ENCODE measurements at regions not wholly inside any gene's neighbourhood (a gene's known extent, or its start where the extent isn't known, plus 50 kb on each side); places are given as distances from the start of the nearest gene placed in this dataset.

DNA sequence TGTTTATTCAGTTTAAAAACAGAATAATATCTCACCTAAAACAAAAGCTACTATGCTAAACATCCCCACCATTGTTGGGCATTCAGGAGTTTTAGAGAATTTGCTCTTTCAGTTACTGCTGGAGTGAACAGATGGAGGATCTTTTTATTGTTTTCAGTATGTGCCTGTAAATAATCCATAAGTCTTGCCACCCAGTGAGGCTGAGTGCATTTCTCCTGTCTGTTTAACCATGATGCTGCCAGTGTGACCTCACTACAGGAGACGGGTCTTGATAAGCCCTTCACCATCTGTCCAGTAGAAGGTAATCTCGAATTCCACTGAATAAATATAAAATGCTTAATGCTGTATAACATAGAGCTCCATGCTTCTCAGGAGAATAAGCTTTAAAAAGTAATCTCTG, 430.9 kb downstream of the POM121L12 start:
- Mint-ChIP-seq H3K4me3 (no peak overlapping the region), H3K4me1 (no peaks in the 10 kb centered on the region), H3K27ac (no peak overlapping the region), H3K9me3 (no peaks in the 10 kb centered on the region), H3K36me3 (ENCODE audit: low read depth) (no peaks in the 10 kb centered on the region), H3K27me3 (ENCODE audit: insufficient read depth) (no peaks in the 10 kb centered on the region)
- Histone ChIP-seq H3K27ac (ENCODE audit: low read depth, low read length) (no peak overlapping the region), H3K4me1 (ENCODE audit: control insufficient read depth, insufficient read depth, low read length) (no peaks in the 10 kb centered on the region), H3K9me3 (ENCODE audit: control insufficient read depth, low read length) (no peaks in the 10 kb centered on the region), H3K36me3 (ENCODE audit: control insufficient read depth, insufficient read depth, low read length) (no peaks in the 10 kb centered on the region), H3K4me3 (ENCODE audit: low read length) (no peak overlapping the region), H3K9ac (ENCODE audit: extremely low read depth, low read length, poor library complexity, severe bottlenecking) (no peak overlapping the region), H3K27me3 (ENCODE audit: control insufficient read depth, insufficient read depth, low read length, poor library complexity, severe bottlenecking) (no peaks in the 10 kb centered on the region)
- DNase-seq, result no peak
- WGBS, 2 experiments (ENCODE audit: insufficient coverage in 1 of 2, insufficient read length in 1 of 2), result 98% methylated on average over 2 of the region's 2 CpGs; no CpG with 5 or more reads in 1 of the 2 experiments
- TF ChIP-seq CTCF (conservative IDR thresholded peaks at IDR 0.05), result no peak

DNA sequence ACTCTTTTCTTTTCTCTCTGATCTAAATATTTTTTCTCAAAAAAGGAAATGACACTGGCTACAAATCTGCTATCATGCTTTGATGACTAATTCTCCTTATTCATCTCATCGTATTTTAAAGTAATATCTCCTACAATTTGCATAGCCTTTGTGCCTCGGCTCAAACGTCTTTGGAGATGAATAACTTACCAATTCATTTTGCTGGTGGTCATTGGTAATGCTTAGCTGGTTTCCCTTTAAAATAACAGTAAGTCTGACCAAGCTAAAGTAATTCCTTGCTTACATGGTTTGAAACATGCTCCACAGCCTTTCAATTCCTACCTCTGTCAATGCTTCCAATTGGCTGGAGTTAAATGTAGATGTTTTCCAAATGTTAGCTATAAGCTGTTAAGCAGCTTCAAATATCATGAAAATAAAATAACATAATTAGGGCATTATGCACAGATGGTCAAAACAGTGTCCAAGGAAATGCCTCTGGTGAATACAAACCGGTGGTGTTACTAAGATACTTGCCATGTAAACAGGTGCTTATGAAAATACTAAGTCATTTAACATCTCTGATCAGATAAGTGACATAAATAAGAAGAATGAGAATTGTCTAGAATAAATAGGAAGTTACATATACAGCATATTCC, 435.0 kb downstream of the POM121L12 start:
- no peak overlapping the region for H3K4me3 Mint-ChIP-seq
- 88% methylated on average over 4 of the region's 4 CpGs; no CpG with 5 or more reads in 1 of the 2 experiments for WGBS, 2 experiments (ENCODE audit: insufficient coverage in 1 of 2, insufficient read length in 1 of 2)
- no peaks in the 10 kb centered on the region for H3K9me3 Mint-ChIP-seq

DNA sequence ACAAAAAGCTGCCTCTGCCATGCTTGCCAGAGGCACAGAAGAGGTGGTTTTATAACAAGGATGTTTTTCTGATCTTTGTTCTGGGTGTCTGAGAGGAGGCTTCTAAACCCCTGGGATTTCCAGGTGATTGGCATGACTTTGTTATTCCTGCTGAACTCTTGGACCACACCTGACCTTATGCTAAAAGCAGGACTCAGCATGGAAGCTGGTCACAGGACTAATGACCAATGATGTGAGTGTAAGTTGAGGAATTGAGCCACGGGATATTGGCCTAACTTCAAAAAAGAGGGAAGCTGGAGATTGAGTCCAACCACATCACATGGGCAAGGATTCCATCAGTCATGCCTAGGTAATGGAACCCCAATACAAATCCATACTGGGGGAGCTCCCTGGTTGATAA, 437.9 kb downstream of the POM121L12 start:
- Histone ChIP-seq H3K9ac (ENCODE audit: extremely low read depth, low read length, poor library complexity, severe bottlenecking) (no peak overlapping the region), H3K9me3 (ENCODE audit: control insufficient read depth, low read length) (no peaks in the 10 kb centered on the region)
- DNase-seq, result no peak

More for the DNA sequence above, 435.0 kb downstream of the POM121L12 start:
- Mint-ChIP-seq H3K36me3 (ENCODE audit: low read depth) (no peaks in the 10 kb centered on the region), H3K4me1 (no peaks in the 10 kb centered on the region), H3K27ac (no peak overlapping the region), H3K27me3 (ENCODE audit: insufficient read depth) (no peaks in the 10 kb centered on the region)
- Histone ChIP-seq H3K9me3 (ENCODE audit: control insufficient read depth, low read length) (no peaks in the 10 kb centered on the region), H3K4me1 (ENCODE audit: control insufficient read depth, insufficient read depth, low read length) (no peaks in the 10 kb centered on the region), H3K9ac (ENCODE audit: extremely low read depth, low read length, poor library complexity, severe bottlenecking) (no peak overlapping the region), H3K27ac (ENCODE audit: low read depth, low read length) (no peak overlapping the region), H3K4me3 (ENCODE audit: low read length) (no peak overlapping the region), H3K36me3 (ENCODE audit: control insufficient read depth, insufficient read depth, low read length) (no peaks in the 10 kb centered on the region), H3K27me3 (ENCODE audit: control insufficient read depth, insufficient read depth, low read length, poor library complexity, severe bottlenecking) (no peaks in the 10 kb centered on the region)
- TF ChIP-seq CTCF (conservative IDR thresholded peaks at IDR 0.05), result no peak
- DNase-seq, result no peak

More for the DNA sequence above, 437.9 kb downstream of the POM121L12 start:
- WGBS, 2 experiments (ENCODE audit: insufficient coverage in 1 of 2, insufficient read length in 1 of 2), result 87% methylated on average over 1 of the region's 1 CpG; no CpG with 5 or more reads in 1 of the 2 experiments
- Mint-ChIP-seq H3K4me1 (peaks cover 7% of the 10 kb centered on the region), H3K36me3 (ENCODE audit: low read depth) (no peaks in the 10 kb centered on the region), H3K27me3 (ENCODE audit: insufficient read depth) (no peaks in the 10 kb centered on the region), H3K4me3 (no peak overlapping the region), H3K9me3 (no peaks in the 10 kb centered on the region), H3K27ac (no peak overlapping the region)
- peaks cover 5% of the 10 kb centered on the region for H3K4me1 ChIP-seq (ENCODE audit: control insufficient read depth, insufficient read depth, low read length)
- no peaks in the 10 kb centered on the region for H3K27me3 ChIP-seq (ENCODE audit: control insufficient read depth, insufficient read depth, low read length, poor library complexity, severe bottlenecking)
- no peak overlapping the region for H3K27ac ChIP-seq (ENCODE audit: low read depth, low read length)
- no peak for TF ChIP-seq CTCF (conservative IDR thresholded peaks at IDR 0.05)
- H3K36me3 ChIP-seq (ENCODE audit: control insufficient read depth, insufficient read depth, low read length), result no peaks in the 10 kb centered on the region
- no peak overlapping the region for H3K4me3 ChIP-seq (ENCODE audit: low read length)
